ENCODE measurements at regions not wholly inside any gene's neighbourhood (a gene's known extent, or its start where the extent isn't known, plus 50 kb on each side); places are given as distances from the start of the nearest gene placed in this dataset.

DNA sequence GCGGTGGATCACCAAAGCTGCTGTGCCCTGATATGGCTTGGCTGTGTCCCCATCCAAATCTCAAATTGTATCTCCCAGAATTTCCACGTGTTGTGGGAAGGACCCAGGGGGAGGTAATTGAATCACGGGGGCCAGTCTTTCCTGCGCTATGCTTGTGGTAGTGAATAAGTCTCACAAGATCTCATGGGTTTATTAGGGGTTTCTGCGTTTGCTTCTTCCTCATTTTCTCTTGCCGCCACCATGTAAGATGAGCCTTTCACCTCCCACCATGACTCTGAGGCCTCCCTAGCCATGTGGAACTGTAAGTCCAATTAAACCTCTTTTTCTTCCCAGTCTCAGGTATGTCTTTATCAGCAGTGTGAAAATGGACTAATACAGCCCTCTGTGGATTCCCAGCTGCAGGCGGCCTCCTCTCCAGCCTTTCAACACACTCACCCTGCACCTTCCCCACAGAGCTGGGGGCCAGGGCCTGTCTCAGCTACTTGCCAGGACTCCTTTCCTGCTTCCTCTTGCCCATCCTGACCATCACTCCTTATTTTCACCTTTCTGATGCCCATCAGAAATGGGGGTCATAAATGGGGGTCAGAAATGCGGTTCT lies 57.2 kb upstream of the TOMM7 start:
- intact Hi-C loops (cut with DNase I): no loop called here
- 69 to 73% methylated on average over 8 of the region's 8 CpGs for WGBS, 2 donors
- no peak overlapping the region for H3K4me3 ChIP-seq
- no peaks in the 10 kb centered on the region for H3K9me3 ChIP-seq
- DNase-seq (no peak), ATAC-seq (no peak)
- no peaks in the 10 kb centered on the region for H3K36me3 ChIP-seq
- H3K4me1 ChIP-seq: peaks cover 0 to 1% (median 0%) of the 10 kb centered on the region in 9 donors
- no peaks in the 10 kb centered on the region for H3K27me3 ChIP-seq
- TF ChIP-seq, protein P1, sequence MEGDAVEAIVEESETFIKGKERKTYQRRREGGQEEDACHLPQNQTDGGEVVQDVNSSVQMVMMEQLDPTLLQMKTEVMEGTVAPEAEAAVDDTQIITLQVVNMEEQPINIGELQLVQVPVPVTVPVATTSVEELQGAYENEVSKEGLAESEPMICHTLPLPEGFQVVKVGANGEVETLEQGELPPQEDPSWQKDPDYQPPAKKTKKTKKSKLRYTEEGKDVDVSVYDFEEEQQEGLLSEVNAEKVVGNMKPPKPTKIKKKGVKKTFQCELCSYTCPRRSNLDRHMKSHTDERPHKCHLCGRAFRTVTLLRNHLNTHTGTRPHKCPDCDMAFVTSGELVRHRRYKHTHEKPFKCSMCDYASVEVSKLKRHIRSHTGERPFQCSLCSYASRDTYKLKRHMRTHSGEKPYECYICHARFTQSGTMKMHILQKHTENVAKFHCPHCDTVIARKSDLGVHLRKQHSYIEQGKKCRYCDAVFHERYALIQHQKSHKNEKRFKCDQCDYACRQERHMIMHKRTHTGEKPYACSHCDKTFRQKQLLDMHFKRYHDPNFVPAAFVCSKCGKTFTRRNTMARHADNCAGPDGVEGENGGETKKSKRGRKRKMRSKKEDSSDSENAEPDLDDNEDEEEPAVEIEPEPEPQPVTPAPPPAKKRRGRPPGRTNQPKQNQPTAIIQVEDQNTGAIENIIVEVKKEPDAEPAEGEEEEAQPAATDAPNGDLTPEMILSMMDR (IDR thresholded peaks at IDR 0.05): no peak
- H3K27ac ChIP-seq: no peak overlapping the region

DNA sequence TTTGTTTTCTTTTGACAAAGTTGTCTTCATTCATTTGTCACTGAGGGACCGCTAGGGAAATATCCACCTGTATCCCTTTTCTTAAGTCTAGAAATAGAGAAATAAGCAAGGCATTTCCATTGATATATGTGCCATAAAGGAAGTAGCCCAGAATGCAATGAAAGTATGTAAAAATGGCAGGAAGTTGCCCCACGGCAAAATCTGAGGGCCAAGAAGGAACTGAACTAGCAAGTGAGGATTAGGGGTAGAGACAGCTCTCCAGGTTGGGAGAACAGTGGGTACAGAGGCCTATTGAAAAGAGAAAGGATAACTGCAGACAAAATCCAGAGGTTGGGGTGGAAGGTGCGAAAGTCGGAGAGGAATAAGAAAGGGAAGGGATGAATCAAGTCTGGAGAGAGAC lies 56.6 kb upstream of the TOMM7 start:
- no peaks in the 10 kb centered on the region for H3K36me3 ChIP-seq
- no peak overlapping the region for H3K4me3 ChIP-seq
- ATAC-seq (no peak), DNase-seq (no peak)
- no peaks in the 10 kb centered on the region for H3K27me3 ChIP-seq
- no peaks in the 10 kb centered on the region for H3K4me1 ChIP-seq
- no peak overlapping the region for H3K27ac ChIP-seq
- no peaks in the 10 kb centered on the region for H3K9me3 ChIP-seq
- WGBS, 2 donors: 83 to 87% methylated on average over 4 of the region's 4 CpGs
- TF ChIP-seq, protein P1 (IDR thresholded peaks at IDR 0.05): no peak
- intact Hi-C loops (cut with DNase I): no loop called here

DNA sequence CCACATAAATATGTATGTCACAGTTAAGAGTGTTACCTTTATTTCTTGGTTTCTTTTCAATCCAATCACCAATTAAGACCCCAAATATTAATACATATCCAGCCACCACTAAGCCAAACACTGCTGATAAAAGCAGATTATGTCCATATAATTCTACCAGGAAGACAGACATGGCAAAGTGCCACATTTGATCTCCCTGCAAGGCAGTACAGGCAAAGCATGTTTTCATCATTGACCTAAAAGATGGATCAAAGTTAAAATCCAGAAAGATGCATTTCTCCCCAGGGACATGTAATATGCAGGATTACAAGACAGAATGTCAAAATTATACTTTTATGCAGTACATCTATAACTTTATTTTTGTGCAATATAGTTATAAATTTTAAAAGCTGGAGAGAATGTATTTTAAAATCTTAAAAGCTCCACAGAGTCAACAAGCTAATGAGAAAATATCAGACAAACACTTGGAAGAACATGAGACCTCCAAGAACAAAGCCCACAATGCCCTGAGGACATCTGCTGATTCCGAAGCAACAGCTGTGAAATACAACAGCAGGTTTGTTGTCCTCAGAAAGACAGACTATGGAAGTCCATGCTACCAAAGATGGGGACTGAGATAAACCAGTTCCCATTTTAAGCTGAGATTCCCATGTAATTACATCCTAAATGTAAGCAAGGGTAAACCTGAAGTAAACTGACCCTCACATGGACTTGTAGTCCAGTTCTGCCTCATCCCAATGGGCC lies 54.5 kb upstream of the TOMM7 start:
- ATAC-seq (no peak), DNase-seq (no peak)
- no peaks in the 10 kb centered on the region for H3K27me3 ChIP-seq
- 71 to 77% methylated on average over 1 of the region's 1 CpG for WGBS, 2 donors
- no peaks in the 10 kb centered on the region for H3K9me3 ChIP-seq
- no peak overlapping the region for H3K4me3 ChIP-seq
- H3K4me1 ChIP-seq: peaks cover 0 to 6% (median 0%) of the 10 kb centered on the region in 9 donors
- intact Hi-C loops (cut with DNase I): no loop called here
- no peaks in the 10 kb centered on the region for H3K36me3 ChIP-seq
- TF ChIP-seq, protein P1 (IDR thresholded peaks at IDR 0.05): no peak
- H3K27ac ChIP-seq: no peak overlapping the region

DNA sequence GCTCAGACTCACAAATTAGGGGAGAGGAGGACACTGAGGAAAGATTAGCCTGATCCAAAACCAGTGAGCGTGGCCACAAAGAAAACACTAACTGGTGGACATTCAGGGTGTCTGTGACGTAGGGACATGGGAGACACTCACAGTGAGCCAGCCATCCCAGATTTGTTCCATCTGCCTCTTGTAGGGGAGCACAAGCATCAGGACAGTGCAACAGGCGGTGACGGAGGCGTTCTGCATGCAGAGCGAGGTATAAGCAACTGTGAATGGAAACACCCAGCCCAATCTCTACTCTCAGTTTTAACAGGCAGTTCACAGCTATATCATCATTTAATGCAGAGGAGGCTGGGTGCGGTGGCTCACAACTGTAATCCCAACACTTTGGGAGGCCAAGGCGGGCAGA lies 52.8 kb upstream of the TOMM7 start:
- H3K9me3 ChIP-seq: no peaks in the 10 kb centered on the region
- H3K4me3 ChIP-seq: no peak overlapping the region
- TF ChIP-seq, protein P1 (IDR thresholded peaks at IDR 0.05): no peak
- peaks cover 0 to 9% (median 0%) of the 10 kb centered on the region in 9 donors for H3K4me1 ChIP-seq
- H3K27me3 ChIP-seq: no peaks in the 10 kb centered on the region
- no peak for ATAC-seq
- no peak for DNase-seq
- no peaks in the 10 kb centered on the region for H3K36me3 ChIP-seq
- H3K27ac ChIP-seq: no peak overlapping the region
- 97% methylated on average over 8 of the region's 8 CpGs for WGBS, 2 donors
- intact Hi-C loops (cut with DNase I): no loop called here
